Hepatocyte (in vitro differentiated cells): ENCODE measurements at regions not wholly inside any gene's neighbourhood (a gene's known extent, or its start where the extent isn't known, plus 50 kb on each side); places are given as distances from the start of the nearest gene placed in this dataset.

Experiments
- DNase-seq: peaks from one replicate; pipeline ENCODE4 v3.0.0-alpha.2; 2016; ENCODE audit warnings: low spot score
- H2AFZ ChIP-seq: fragments of 200-600 bp; sonication (generic); 2 replicates; pipeline ENCODE4 v1.6.0; 2016; ENCODE audit warnings: antibody characterized with exemption, mild to moderate bottlenecking
- H3K27ac ChIP-seq: fragments of 200-600 bp; sonication (generic); 2 replicates; pipeline ENCODE4 v1.5.1; 2016; ENCODE audit warnings: mild to moderate bottlenecking
- H3K27me3 ChIP-seq: fragments of 200-600 bp; sonication (generic); 2 replicates; pipeline ENCODE4 v1.6.1; 2016
- H3K36me3 ChIP-seq: fragments of 200-600 bp; sonication (generic); replicated peaks from 2 replicates; pipeline ENCODE4 v1.5.1; 2016; ENCODE audit warnings: low read depth; ENCODE audit not compliant: insufficient read depth
- H3K4me1 ChIP-seq: fragments of 200-600 bp; sonication (generic); 2 replicates; pipeline ENCODE4 v1.5.1; 2016; ENCODE audit warnings: mild to moderate bottlenecking, moderate library complexity; ENCODE audit not compliant: insufficient read depth
- H3K4me2 ChIP-seq: fragments of 200-600 bp; sonication (generic); 2 replicates; pipeline ENCODE4 v1.6.0; 2016
- H3K4me3 ChIP-seq: fragments of 200-600 bp; sonication (generic); 2 replicates; pipeline ENCODE4 v1.5.1; 2016; ENCODE audit warnings: mild to moderate bottlenecking
- H3K79me2 ChIP-seq: fragments of 200-600 bp; sonication (generic); 2 replicates; pipeline ENCODE4 v1.6.0; 2017; ENCODE audit warnings: mild to moderate bottlenecking
- H3K9me2 ChIP-seq: fragments of 200-600 bp; sonication (generic); replicated peaks from 2 replicates; pipeline ENCODE4 v1.6.0; 2017; ENCODE audit warnings: mild to moderate bottlenecking; ENCODE audit not compliant: insufficient read depth
- H3K9me3 ChIP-seq: fragments of 200-600 bp; sonication (generic); 2 replicates; pipeline ENCODE4 v1.5.1; 2016; ENCODE audit warnings: low read depth, mild to moderate bottlenecking
- H4K20me1 ChIP-seq: fragments of 200-600 bp; sonication (generic); 2 replicates; pipeline ENCODE4 v1.6.0; 2016; ENCODE audit warnings: mild to moderate bottlenecking; ENCODE audit not compliant: insufficient read depth, poor library complexity, severe bottlenecking
- EZH2 ChIP-seq: fragments of 200-600 bp; sonication (generic); IDR thresholded peaks from 2 replicates; pipeline ENCODE4 v1.6.1; 2016; ENCODE audit warnings: antibody characterized with exemption, mild to moderate bottlenecking, borderline replicate concordance
- EZH2phosphoT487 ChIP-seq: fragments of 200-600 bp; sonication (generic); IDR thresholded peaks from one replicate; pipeline ENCODE4 v1.6.1; 2018; ENCODE audit warnings: antibody characterized with exemption, mild to moderate bottlenecking, low read depth, moderate library complexity; ENCODE audit not compliant: unreplicated experiment, severe bottlenecking
- WGBS: methylation state at CpG from one replicate; pipeline ENCODE4 v1.1.6; 2016; ENCODE audit warnings: low lambda C conversion rate; ENCODE audit errors: missing lambda C conversion rate; 5-methylcytosine and 5-hydroxymethylcytosine counted together
- TF ChIP-seq, protein P1 (sequence below): fragments of 200-600 bp; sonication (generic); IDR thresholded peaks from 2 replicates; pipeline ENCODE4 v1.5.1; 2016; ENCODE audit warnings: antibody characterized with exemption, mild to moderate bottlenecking; ENCODE audit not compliant: poor library complexity

DNA sequence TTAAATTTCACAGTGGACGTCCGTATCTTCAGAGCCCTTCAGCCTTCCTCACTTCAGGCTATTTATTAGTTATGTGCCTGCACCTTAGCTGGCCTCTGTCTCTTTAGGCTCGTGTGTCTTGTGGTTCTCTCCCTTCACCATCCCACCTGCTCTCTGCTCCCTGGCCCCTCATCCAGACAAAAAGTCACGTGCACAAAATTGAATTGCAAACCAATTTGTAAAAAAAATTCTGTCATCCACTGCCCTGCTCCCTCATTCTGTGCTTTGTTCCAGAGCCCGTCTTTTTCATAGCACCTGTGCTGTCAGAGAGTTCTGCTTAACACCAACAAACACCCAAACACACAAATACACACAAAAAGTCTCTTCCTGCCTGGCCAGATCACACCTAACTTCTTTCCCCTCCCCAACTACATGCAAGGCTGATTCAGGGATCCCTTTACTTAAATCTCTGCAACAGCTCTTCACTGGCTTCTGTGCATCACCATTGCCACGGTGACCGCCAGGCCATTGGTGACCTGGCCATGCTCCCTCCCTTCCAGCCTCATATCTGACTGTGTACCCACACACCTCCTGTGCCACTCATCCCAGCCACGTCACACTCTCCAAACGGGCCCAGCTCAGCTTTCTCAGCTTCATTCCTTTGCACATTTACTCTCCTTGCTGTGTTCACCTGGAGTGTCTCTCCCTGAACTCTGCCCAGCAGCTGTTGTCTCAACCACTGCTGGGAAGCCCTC is 205.7 kb downstream of the TTC8 start:
- Histone ChIP-seq H3K9me2 (no peaks in the 10 kb centered on the region), H3K27me3 (peaks cover 14% of the 10 kb centered on the region), H3K9me3 (no peaks in the 10 kb centered on the region), H2AFZ (no peak overlapping the region), H3K27ac (no peak overlapping the region), H3K36me3 (no peaks in the 10 kb centered on the region), H3K79me2 (no peaks in the 10 kb centered on the region), H4K20me1 (no peaks in the 10 kb centered on the region), H3K4me3 (no peak overlapping the region), H3K4me2 (no peak overlapping the region), H3K4me1 (no peaks in the 10 kb centered on the region)
- DNase-seq: no peak
- WGBS: 87% methylated on average over 9 of the region's 9 CpGs
- TF ChIP-seq, protein P1, sequence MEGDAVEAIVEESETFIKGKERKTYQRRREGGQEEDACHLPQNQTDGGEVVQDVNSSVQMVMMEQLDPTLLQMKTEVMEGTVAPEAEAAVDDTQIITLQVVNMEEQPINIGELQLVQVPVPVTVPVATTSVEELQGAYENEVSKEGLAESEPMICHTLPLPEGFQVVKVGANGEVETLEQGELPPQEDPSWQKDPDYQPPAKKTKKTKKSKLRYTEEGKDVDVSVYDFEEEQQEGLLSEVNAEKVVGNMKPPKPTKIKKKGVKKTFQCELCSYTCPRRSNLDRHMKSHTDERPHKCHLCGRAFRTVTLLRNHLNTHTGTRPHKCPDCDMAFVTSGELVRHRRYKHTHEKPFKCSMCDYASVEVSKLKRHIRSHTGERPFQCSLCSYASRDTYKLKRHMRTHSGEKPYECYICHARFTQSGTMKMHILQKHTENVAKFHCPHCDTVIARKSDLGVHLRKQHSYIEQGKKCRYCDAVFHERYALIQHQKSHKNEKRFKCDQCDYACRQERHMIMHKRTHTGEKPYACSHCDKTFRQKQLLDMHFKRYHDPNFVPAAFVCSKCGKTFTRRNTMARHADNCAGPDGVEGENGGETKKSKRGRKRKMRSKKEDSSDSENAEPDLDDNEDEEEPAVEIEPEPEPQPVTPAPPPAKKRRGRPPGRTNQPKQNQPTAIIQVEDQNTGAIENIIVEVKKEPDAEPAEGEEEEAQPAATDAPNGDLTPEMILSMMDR: no peak
- TF ChIP-seq EZH2phosphoT487 (no peak), EZH2 (no peak)

DNA sequence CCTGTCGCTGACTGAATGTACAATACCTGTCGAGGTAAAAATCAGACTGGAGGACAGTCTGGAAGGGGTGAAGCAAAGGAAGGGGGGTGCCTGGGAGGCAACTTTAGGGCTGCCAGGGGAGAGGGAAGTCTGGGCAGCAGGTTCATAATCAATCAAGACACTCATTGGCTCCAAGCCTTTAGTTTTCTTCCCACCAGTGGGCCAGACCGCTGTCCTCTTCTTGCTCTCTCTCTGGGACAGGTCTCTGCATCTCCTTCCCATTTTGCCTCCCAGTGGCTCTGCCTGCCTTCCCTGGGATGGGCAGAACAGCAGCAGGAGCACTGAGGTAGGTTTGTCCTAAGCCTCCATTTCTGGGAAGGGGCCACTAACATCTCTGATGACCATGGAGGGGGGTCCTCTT is 206.5 kb downstream of the TTC8 start:
- H3K27me3 ChIP-seq: peaks cover 14% of the 10 kb centered on the region
- 100% methylated on average over 3 of the region's 3 CpGs for WGBS
- TF ChIP-seq EZH2phosphoT487 (no peak), EZH2 (no peak)
- TF ChIP-seq, protein P1: no peak
- H3K36me3 ChIP-seq: no peaks in the 10 kb centered on the region
- no peaks in the 10 kb centered on the region for H4K20me1 ChIP-seq
- no peaks in the 10 kb centered on the region for H3K79me2 ChIP-seq
- no peaks in the 10 kb centered on the region for H3K4me1 ChIP-seq
- H3K4me2 ChIP-seq: no peak overlapping the region
- DNase-seq: no peak
- H2AFZ ChIP-seq: no peak overlapping the region
- H3K9me3 ChIP-seq: no peaks in the 10 kb centered on the region
- H3K4me3 ChIP-seq: no peak overlapping the region
- H3K27ac ChIP-seq: no peak overlapping the region
- no peaks in the 10 kb centered on the region for H3K9me2 ChIP-seq

DNA sequence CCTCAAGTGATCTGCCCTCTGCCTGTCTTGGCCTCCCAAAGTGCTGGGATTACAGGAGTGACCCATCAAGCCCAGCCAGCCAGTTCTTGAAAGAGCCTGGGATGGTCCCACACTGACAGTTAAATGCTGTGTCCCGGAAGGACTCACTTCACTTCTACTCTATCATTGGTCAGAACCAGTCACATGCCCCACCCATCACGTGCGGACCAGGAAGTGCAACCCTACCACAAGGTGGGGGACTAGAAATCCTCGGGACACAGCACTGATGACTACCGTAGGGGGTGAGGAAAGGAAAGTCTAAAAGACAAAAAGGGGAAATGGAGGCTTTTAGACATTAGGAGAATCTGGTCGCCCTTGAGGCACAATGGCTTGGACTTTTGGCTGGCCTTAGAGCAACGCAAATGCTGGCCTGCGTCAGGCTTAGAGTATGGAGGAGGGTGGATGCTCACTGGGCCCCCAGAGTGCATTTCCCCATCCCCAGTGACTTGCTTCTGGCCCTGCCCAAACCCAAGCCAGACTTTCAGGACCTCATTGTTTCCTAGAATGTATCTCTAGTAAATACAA is 207.7 kb downstream of the TTC8 start:
- H2AFZ ChIP-seq: no peak overlapping the region
- no peaks in the 10 kb centered on the region for H3K36me3 ChIP-seq
- peaks cover 14% of the 10 kb centered on the region for H3K27me3 ChIP-seq
- H3K27ac ChIP-seq: no peak overlapping the region
- H3K79me2 ChIP-seq: no peaks in the 10 kb centered on the region
- no peaks in the 10 kb centered on the region for H3K4me1 ChIP-seq
- no peak overlapping the region for H3K4me3 ChIP-seq
- no peak for DNase-seq
- no peak overlapping the region for H3K4me2 ChIP-seq
- no peak for TF ChIP-seq EZH2phosphoT487
- no peak for TF ChIP-seq EZH2
- H3K9me2 ChIP-seq: no peaks in the 10 kb centered on the region
- no peaks in the 10 kb centered on the region for H3K9me3 ChIP-seq
- 91% methylated on average over 8 of the region's 8 CpGs for whole genome bisulfite sequencing
- no peaks in the 10 kb centered on the region for H4K20me1 ChIP-seq

DNA sequence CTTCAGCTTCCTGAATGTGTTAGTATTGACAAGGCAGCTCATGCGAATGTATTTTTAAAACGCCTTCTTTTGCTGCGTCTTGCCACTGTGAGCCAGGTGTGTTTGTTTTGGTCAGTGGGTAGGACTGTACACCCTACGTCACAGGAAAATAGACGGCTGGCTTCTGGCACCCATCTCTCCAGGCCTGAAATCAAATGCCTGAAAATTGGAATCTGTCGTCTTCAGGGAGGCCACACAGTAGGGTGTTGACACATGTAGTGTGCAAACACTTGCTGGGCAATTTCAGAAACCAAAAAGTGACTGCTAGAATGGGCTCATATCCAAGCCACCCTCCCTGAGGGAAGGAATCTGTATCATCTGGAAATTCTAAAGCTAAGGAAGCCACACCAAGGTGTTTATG is 209.3 kb downstream of the TTC8 start:
- Histone ChIP-seq H3K4me1 (no peaks in the 10 kb centered on the region), H3K79me2 (no peaks in the 10 kb centered on the region), H3K9me2 (no peaks in the 10 kb centered on the region), H3K27ac (no peak overlapping the region), H3K27me3 (peaks cover 5% of the 10 kb centered on the region), H2AFZ (no peak overlapping the region), H3K4me2 (no peak overlapping the region), H3K9me3 (no peaks in the 10 kb centered on the region), H3K4me3 (no peak overlapping the region), H3K36me3 (no peaks in the 10 kb centered on the region), H4K20me1 (no peaks in the 10 kb centered on the region)
- TF ChIP-seq EZH2phosphoT487: no peak
- no peak for DNase-seq
- 78% methylated on average over 6 of the region's 6 CpGs for WGBS
